Muscle layer of duodenum (tissue), 2 donors: ENCODE measurements at regions not wholly inside any gene's neighbourhood (a gene's known extent, or its start where the extent isn't known, plus 50 kb on each side); places are given as distances from the start of the nearest gene placed in this dataset.

Source experiments
- H3K27ac ChIP-seq: one replicate; pipeline ENCODE4 v1.7.0; 2013; ENCODE audit warnings: mild to moderate bottlenecking, low read length
- H3K27me3 ChIP-seq: one replicate; pipeline ENCODE4 v1.7.0; 2013; ENCODE audit warnings: low read depth, mild to moderate bottlenecking, control low read depth, low read length
- H3K36me3 ChIP-seq, 2 donors: one replicate each; pipeline ENCODE4 v1.7.0; 2013; ENCODE audit warnings: low read length in 2 of 2, control low read depth in 1 of 2, mild to moderate bottlenecking in 1 of 2; ENCODE audit not compliant: insufficient read depth in 2 of 2, control insufficient read depth in 1 of 2
- H3K4me1 ChIP-seq, 2 donors: one replicate each; pipeline ENCODE4 v1.7.0; 2013; ENCODE audit warnings: low read length in 2 of 2, mild to moderate bottlenecking in 2 of 2, control low read depth in 1 of 2, moderate library complexity in 1 of 2; ENCODE audit not compliant: insufficient read depth in 2 of 2, control insufficient read depth in 1 of 2
- H3K4me3 ChIP-seq, 2 donors: one replicate each; pipeline ENCODE4 v1.7.0; 2013; ENCODE audit warnings: low read length in 2 of 2, low read depth in 1 of 2, mild to moderate bottlenecking in 1 of 2
- H3K9me3 ChIP-seq, 2 donors: one replicate each; pipeline ENCODE4 v1.7.0; 2013; ENCODE audit warnings: low read length in 2 of 2, control low read depth in 1 of 2, mild to moderate bottlenecking in 1 of 2; ENCODE audit not compliant: control insufficient read depth in 1 of 2
- donor health status: healthy.

DNA sequence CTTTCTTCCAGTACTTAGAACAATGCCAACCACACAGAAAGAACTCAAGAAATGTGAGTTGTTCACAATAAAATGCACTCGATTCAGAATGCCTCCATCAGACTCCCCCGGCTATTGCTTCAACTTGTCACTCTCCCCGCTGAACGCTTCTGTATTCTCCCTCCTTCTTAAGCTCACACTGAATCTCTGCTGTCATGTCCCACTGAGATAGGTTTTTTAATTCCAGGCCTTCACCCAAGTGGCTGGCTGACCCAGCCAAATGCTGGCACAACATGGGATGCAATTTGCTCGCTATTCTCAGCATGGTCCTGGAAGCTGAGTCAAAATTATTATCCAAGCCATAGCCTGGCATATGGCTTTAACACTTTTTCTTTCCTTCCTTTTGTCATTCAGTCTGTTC, 76.8 kb upstream of the SERP2 start:
- Histone ChIP-seq H3K4me3 (no peak overlapping the region), H3K27me3 (no peaks in the 10 kb centered on the region), H3K36me3 (no peaks in the 10 kb centered on the region), H3K9me3 (no peaks in the 10 kb centered on the region), H3K4me1 (peaks cover 20 to 32% of the 10 kb centered on the region in 2 donors), H3K27ac (no peak overlapping the region)

- Histone ChIP-seq H3K4me3 (no peak overlapping the region), H3K36me3 (no peaks in the 10 kb centered on the region), H3K4me1 (peaks cover 9 to 29% of the 10 kb centered on the region in 2 donors), H3K27ac (no peak overlapping the region), H3K9me3 (no peaks in the 10 kb centered on the region), H3K27me3 (no peaks in the 10 kb centered on the region)
Measured at GRCh38 chr13:44298314-44298713, 75.3 kb upstream of the SERP2 start.

DNA sequence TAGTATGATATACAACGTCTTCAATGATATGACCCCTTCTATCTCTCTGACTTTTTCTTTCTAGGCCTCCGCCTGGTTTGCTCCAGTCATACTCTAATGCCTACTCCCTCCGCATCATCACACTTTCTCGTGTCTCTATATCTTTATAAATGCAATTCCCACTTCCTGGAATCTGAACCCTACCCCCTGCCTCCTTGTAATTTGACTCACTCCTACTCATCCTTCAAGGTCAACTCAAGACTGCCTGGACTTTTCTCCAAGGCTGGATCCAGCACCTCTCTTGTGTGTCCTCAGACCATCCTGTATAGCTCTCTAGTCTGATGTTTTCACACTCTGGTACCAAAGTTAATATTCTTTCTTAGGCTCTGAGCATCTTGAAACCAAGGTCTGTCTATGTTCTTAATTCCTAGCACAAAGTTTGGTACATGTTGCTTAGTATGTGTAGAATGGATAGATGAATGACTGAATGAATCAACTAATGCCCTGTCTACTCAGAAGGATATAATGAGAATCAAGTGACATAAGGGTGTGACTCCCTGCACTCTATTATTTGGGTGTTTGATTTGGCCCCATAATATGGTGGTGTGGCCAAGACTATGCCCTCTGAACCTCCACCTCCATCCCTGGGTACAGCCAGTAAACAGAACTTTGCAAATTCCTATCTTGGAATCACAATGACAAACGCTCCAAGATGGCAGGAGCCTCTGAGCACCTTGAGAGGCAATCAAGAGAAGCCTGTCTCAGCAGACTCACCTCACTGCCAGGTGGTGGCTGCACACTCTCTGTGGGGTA, 74.3 kb upstream of the SERP2 start:
- Histone ChIP-seq H3K27me3 (no peaks in the 10 kb centered on the region), H3K9me3 (no peaks in the 10 kb centered on the region), H3K27ac (no peak overlapping the region), H3K36me3 (no peaks in the 10 kb centered on the region), H3K4me3 (no peak overlapping the region), H3K4me1 (peaks cover 6 to 28% of the 10 kb centered on the region in 2 donors)

- Histone ChIP-seq H3K36me3 (no peaks in the 10 kb centered on the region), H3K9me3 (no peaks in the 10 kb centered on the region), H3K4me3 (no peak overlapping the region), H3K4me1 (peaks cover 13 to 39% of the 10 kb centered on the region in 2 donors), H3K27ac (peak overlapping the region; percentile 59), H3K27me3 (no peaks in the 10 kb centered on the region)
Measured at GRCh38 chr13:44300895-44301638, 72.6 kb upstream of the SERP2 start.

DNA sequence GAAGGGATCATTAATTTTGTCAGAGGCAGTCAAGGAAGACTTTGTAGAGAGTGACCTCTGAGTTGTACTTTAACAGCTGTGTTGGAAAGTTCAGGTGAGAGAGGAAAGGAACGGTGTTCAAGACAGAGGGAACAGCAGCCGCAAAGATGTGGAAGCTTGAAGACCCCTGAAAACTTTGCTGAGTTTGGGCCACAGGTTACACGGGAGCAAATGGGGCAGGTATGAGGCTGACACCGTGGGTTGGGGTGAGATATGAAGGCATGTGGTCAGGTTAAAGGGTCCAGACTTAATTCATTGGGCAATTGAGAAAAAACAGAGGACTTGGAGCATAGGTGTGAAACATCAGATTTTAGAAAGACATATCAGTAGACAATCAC, 72.0 kb upstream of the SERP2 start:
- Histone ChIP-seq H3K27ac (peak overlapping the region; percentile 59), H3K9me3 (no peaks in the 10 kb centered on the region), H3K4me1 (peaks cover 14 to 42% of the 10 kb centered on the region in 2 donors), H3K27me3 (no peaks in the 10 kb centered on the region), H3K36me3 (no peaks in the 10 kb centered on the region), H3K4me3 (no peak overlapping the region)

GRCh38 chr13:44302233-44302632, 71.4 kb upstream of the SERP2 start:
- no peak overlapping the region for H3K4me3 ChIP-seq
- no peak overlapping the region for H3K27ac ChIP-seq
- H3K4me1 ChIP-seq = peaks cover 14 to 42% of the 10 kb centered on the region in 2 donors
- no peaks in the 10 kb centered on the region for H3K36me3 ChIP-seq
- no peaks in the 10 kb centered on the region for H3K27me3 ChIP-seq
- no peaks in the 10 kb centered on the region for H3K9me3 ChIP-seq

DNA sequence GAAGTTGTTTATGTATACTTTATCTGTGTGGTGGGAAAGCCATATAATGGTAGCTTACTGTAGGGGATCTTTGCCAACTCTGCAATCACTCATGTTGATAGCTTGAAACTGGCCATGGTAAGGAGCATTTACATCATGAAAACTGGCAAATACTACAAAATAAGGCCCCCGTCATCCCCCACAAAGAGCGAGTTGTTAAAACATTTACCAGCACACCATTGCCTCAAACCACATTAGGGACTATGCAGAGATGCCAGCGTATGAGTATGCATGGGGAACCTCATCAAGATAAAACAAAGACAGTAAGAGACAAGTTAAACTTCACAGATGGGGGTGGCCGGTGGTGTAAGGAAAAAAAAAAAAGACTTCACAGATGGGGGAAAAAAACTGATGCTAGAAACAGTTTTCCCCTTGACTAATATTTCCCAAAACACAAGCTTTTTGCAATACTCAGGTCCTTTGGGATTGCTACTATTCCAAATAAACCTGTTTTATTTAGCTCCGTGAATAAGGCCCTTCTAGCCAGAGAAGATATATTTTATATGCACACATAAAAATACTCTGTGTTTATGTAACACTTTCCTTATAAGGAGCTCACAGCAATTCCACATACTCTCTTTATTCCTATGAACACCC, 70.6 kb upstream of the SERP2 start:
- H3K4me3 ChIP-seq = no peak overlapping the region
- peak overlapping the region; percentile 60 for H3K27ac ChIP-seq
- no peaks in the 10 kb centered on the region for H3K36me3 ChIP-seq
- no peaks in the 10 kb centered on the region for H3K27me3 ChIP-seq
- peaks cover 14 to 42% of the 10 kb centered on the region in 2 donors for H3K4me1 ChIP-seq
- no peaks in the 10 kb centered on the region for H3K9me3 ChIP-seq

DNA sequence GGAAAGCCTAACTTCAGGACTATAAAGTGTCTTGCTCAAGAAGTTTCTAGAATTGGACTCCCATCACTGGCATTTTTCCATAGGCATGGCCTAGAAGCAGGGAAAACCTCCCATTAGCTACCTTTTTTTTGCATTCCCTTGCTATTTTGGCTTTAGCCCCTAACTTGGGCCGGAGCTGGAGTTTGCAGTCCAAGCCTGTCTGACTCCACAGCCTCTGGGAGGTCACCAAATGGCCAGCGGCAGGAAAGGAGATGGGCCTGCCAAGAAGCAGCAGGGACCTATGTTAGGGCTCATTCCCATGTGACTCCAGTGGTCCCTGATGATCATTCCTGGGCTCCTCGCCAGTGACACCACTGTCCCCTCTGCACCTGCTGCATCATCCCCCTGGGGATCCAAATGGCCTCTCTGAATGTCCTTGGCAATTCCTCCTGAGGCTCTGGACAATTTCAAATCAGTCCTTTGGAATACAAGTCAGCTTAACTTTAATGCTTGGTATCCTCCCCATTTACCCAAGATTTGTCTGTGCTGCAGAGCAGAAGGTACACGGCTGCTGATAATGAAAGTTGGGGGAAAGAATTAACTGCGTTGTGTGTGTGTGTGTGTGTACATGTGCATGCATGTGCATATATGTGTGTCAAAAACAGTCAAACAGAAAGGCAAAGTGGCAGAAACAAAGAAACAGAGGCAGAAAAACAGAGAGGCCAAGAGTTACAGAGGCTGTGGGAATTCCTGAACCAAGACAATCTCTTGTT, 69.8 kb upstream of the SERP2 start:
- no peaks in the 10 kb centered on the region for H3K36me3 ChIP-seq
- H3K27me3 ChIP-seq = no peaks in the 10 kb centered on the region
- no peaks in the 10 kb centered on the region for H3K9me3 ChIP-seq
- no peak overlapping the region for H3K4me3 ChIP-seq
- H3K27ac ChIP-seq = peak overlapping the region; percentile 60
- H3K4me1 ChIP-seq = peaks cover 14 to 42% of the 10 kb centered on the region in 2 donors

GRCh38 chr13:44304433-44304725, 69.2 kb upstream of the SERP2 start:
- Histone ChIP-seq H3K4me1 (peaks cover 14 to 42% of the 10 kb centered on the region in 2 donors), H3K27me3 (no peaks in the 10 kb centered on the region), H3K36me3 (no peaks in the 10 kb centered on the region), H3K27ac (peak overlapping the region; percentile 60), H3K9me3 (no peaks in the 10 kb centered on the region), H3K4me3 (no peak overlapping the region)

GRCh38 chr13:44305286-44305685, 68.3 kb upstream of the SERP2 start:
- peak overlapping the region; percentile 91 for H3K27ac ChIP-seq
- no peak overlapping the region for H3K4me3 ChIP-seq
- H3K9me3 ChIP-seq = no peaks in the 10 kb centered on the region
- no peaks in the 10 kb centered on the region for H3K27me3 ChIP-seq
- H3K36me3 ChIP-seq = no peaks in the 10 kb centered on the region
- peaks cover 23 to 42% of the 10 kb centered on the region in 2 donors for H3K4me1 ChIP-seq

GRCh38 chr13:44305917-44306370, 67.7 kb upstream of the SERP2 start:
- no peaks in the 10 kb centered on the region for H3K36me3 ChIP-seq
- no peaks in the 10 kb centered on the region for H3K9me3 ChIP-seq
- no peaks in the 10 kb centered on the region for H3K27me3 ChIP-seq
- H3K4me1 ChIP-seq = peaks cover 24 to 41% of the 10 kb centered on the region in 2 donors
- peak overlapping the region in 1 of 2 donors; percentile 38 for H3K4me3 ChIP-seq
- H3K27ac ChIP-seq = peak overlapping the region; percentile 91
